Thyroid gland (tissue), 4 donors: ENCODE measurements at regions not wholly inside any gene's neighbourhood (a gene's known extent, or its start where the extent isn't known, plus 50 kb on each side); places are given as distances from the start of the nearest gene placed in this dataset.

ENCODE experiments used
- DNase-seq, 2 donors: peaks; one replicate each; pipeline ENCODE4 v3.0.0-alpha.2; 2019
- H3K27ac ChIP-seq, 3 donors: fragments of 200-600 bp; sonication (generic); 1 replicate in 2 of 3; 2 replicates in 1 of 3; pipeline ENCODE4 v1.5.1; 2016 to 2019; ENCODE audit warnings: mild to moderate bottlenecking in 1 of 3, moderate library complexity in 1 of 3
- H3K27me3 ChIP-seq: fragments of 200-600 bp; sonication (generic); one replicate; pipeline ENCODE4 v1.5.1; 2019
- H3K36me3 ChIP-seq, 2 donors: fragments of 200-600 bp; sonication (generic); one replicate each; pipeline ENCODE4 v1.5.1; 2016 to 2019
- H3K4me1 ChIP-seq, 2 donors: fragments of 200-600 bp; sonication (generic); one replicate each; pipeline ENCODE4 v1.5.1; 2017 to 2019
- H3K4me3 ChIP-seq, 3 donors: fragments of 200-600 bp; sonication (generic); replicated peaks in 1 of 3; 1 replicate in 2 of 3; 2 replicates in 1 of 3; pipeline ENCODE4 v1.5.1; 2016; ENCODE audit warnings: mild to moderate bottlenecking in 1 of 3
- H3K9me3 ChIP-seq: fragments of 200-600 bp; sonication (generic); one replicate; pipeline ENCODE4 v1.5.1; 2017
- POLR2A ChIP-seq, 2 donors: fragments of 450-650 bp; IDR thresholded peaks; one replicate each; pipeline ENCODE4 v1.6.1; 2017; ENCODE audit warnings: antibody characterized with exemption in 2 of 2, mild to moderate bottlenecking in 2 of 2, moderate library complexity in 1 of 2
- WGBS, 2 donors: methylation state at CpG; one replicate each; pipeline ENCODE4 v1.1.5; 2017; 5-methylcytosine and 5-hydroxymethylcytosine counted together
- intact Hi-C: fragments of 100-400 bp; cut with DNase I; formaldehyde crosslinking; loops from one replicate; pipeline ENCODE4 v1.15.1; 2023
- TF ChIP-seq, protein P1 (sequence below), 6 experiments: fragments of 200-600 bp in 3 of 6; fragments of 450-650 bp in 3 of 6; sonication (generic) in 3 of 6; IDR thresholded peaks; one replicate each; pipeline ENCODE4 v1.5.1; 2016 to 2019; ENCODE audit warnings: antibody characterized with exemption in 6 of 6, mild to moderate bottlenecking in 2 of 6, inconsistent platforms in 1 of 6, moderate library complexity in 1 of 6

DNA sequence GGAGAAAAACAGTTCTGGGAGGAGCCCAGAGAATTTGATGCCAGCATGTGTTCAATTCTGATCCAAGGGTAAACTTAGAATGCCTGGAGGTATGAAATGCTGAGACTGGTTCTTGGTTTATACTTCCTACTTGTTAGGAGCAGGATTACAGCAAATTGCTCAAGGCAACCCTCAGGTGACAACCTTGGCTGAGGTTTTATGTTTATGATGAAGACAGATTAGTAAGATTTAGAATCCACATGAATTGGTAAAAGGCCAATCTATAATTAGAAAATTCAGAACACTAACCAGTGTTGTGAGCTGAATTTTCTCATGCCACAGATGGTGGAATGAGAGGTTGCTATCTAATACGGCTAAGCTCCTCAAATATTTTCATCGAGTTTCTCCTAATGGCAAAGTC lies 235.3 kb upstream of the NRIP1 start:
- no peak for DNase-seq
- no peak overlapping the region for H3K27ac ChIP-seq
- no peak overlapping the region for H3K4me3 ChIP-seq
- no peaks in the 10 kb centered on the region for H3K27me3 ChIP-seq
- H3K4me1 ChIP-seq, result no peaks in the 10 kb centered on the region
- no peaks in the 10 kb centered on the region for H3K36me3 ChIP-seq
- no peaks in the 10 kb centered on the region for H3K9me3 ChIP-seq
- intact Hi-C loops, result no loop called here
- 87 to 95% methylated on average over 2 of the region's 2 CpGs for WGBS, 2 donors
- no peak for TF ChIP-seq POLR2A (IDR thresholded peaks at IDR 0.05)
- TF ChIP-seq, protein P1, sequence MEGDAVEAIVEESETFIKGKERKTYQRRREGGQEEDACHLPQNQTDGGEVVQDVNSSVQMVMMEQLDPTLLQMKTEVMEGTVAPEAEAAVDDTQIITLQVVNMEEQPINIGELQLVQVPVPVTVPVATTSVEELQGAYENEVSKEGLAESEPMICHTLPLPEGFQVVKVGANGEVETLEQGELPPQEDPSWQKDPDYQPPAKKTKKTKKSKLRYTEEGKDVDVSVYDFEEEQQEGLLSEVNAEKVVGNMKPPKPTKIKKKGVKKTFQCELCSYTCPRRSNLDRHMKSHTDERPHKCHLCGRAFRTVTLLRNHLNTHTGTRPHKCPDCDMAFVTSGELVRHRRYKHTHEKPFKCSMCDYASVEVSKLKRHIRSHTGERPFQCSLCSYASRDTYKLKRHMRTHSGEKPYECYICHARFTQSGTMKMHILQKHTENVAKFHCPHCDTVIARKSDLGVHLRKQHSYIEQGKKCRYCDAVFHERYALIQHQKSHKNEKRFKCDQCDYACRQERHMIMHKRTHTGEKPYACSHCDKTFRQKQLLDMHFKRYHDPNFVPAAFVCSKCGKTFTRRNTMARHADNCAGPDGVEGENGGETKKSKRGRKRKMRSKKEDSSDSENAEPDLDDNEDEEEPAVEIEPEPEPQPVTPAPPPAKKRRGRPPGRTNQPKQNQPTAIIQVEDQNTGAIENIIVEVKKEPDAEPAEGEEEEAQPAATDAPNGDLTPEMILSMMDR (IDR thresholded peaks at IDR 0.05), result no peak

DNA sequence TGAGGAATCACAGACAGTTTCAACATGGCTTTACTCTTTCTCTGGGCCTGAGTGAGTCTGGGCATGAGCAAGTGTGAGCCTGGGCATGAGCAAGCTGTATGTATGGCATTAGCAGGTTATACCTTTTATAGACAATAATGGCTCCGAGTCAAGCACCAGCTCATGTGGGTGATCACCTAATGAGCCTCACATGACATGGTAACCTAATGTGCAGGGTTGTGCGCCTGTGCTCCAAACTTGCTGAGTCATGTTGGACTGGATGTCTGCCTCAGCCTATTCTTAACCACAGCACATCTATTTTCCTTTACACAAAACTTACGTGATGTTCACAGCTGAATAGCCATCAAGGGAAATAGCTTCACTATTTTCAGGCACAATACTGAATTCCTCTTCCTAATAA lies 236.2 kb upstream of the NRIP1 start:
- Histone ChIP-seq H3K4me1 (no peaks in the 10 kb centered on the region), H3K27ac (no peak overlapping the region), H3K9me3 (no peaks in the 10 kb centered on the region), H3K27me3 (no peaks in the 10 kb centered on the region), H3K36me3 (no peaks in the 10 kb centered on the region), H3K4me3 (no peak overlapping the region)
- DNase-seq, result no peak
- intact Hi-C loops, result no loop called here
- no peak for TF ChIP-seq POLR2A (IDR thresholded peaks at IDR 0.05)
- TF ChIP-seq, protein P1 (IDR thresholded peaks at IDR 0.05), result no peak
- WGBS, 2 donors, result 95 to 97% methylated on average over 3 of the region's 3 CpGs

DNA sequence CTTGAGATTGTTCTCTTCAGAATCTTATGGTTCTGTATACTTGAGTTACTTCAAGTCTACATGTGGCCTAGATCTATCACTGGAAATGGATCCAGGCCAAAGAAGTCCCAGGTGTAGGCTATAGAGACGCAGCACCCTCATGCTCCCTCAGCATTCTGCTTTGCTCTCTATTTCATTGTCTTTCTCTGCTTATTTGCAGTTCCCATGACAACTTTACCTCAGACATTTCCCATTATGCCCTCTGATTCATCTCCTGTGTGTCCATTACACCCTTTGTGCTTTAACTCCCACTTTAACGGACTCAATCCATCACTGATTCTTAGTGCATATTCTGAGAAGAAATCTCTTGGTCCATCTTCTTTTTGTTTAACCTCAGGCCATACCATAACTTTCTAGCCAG lies 236.9 kb upstream of the NRIP1 start:
- H3K27ac ChIP-seq, result no peak overlapping the region
- H3K4me3 ChIP-seq, result no peak overlapping the region
- no peaks in the 10 kb centered on the region for H3K4me1 ChIP-seq
- no peaks in the 10 kb centered on the region for H3K9me3 ChIP-seq
- TF ChIP-seq, protein P1 (IDR thresholded peaks at IDR 0.05), result no peak
- TF ChIP-seq POLR2A (IDR thresholded peaks at IDR 0.05), result no peak
- no peak for DNase-seq
- 83 to 85% methylated on average over 2 of the region's 2 CpGs for WGBS, 2 donors
- no peaks in the 10 kb centered on the region for H3K27me3 ChIP-seq
- intact Hi-C loops, result no loop called here
- H3K36me3 ChIP-seq, result no peaks in the 10 kb centered on the region

DNA sequence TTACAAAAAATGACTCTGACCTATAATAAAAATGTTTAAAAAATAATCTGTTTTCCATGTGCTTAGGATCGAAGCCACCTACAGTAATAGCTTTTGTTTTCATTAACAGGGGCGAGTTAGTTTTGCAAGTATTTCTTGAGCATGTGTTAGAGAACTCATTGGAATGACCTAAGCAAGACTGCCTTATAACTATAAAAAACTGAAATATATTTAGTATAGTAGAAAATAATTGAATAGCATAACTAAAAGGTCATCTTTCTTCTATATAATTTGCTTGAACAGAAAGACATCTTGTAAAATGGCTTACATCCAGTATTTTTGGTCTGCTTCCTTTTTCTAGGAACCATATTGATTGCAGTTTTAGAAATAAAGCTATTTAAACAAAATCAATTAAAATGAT lies 241.5 kb upstream of the NRIP1 start:
- H3K4me1 ChIP-seq, result no peaks in the 10 kb centered on the region
- DNase-seq, result no peak
- no peaks in the 10 kb centered on the region for H3K36me3 ChIP-seq
- no peaks in the 10 kb centered on the region for H3K9me3 ChIP-seq
- whole genome bisulfite sequencing, 2 donors, result 78 to 79% methylated on average over 2 of the region's 2 CpGs
- TF ChIP-seq POLR2A (IDR thresholded peaks at IDR 0.05), result no peak
- TF ChIP-seq, protein P1 (IDR thresholded peaks at IDR 0.05), result no peak
- no peak overlapping the region for H3K4me3 ChIP-seq
- H3K27ac ChIP-seq, result no peak overlapping the region
- intact Hi-C loops, result no loop called here
- H3K27me3 ChIP-seq, result no peaks in the 10 kb centered on the region

DNA sequence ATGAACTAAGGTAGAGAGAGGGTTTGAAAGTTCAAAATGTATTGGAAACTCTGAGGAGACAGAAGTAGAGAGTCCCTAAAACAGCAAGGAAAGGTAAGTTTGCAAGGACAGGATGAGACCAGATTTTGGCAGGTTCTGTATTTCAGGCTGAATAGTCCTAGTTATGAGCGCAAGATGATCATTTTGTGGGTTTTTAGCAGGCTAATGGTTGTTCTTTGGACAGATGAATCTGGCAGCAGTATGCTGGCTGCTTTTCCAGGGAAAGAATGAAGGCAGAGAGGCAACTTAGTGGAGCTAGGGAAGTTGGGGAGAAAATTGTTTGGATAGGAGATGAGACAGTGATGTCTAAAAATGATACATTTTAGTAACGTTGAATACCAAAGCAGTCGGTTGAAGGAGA lies 243.5 kb upstream of the NRIP1 start:
- Histone ChIP-seq H3K4me3 (no peak overlapping the region), H3K27ac (no peak overlapping the region), H3K27me3 (no peaks in the 10 kb centered on the region), H3K9me3 (no peaks in the 10 kb centered on the region), H3K36me3 (no peaks in the 10 kb centered on the region), H3K4me1 (no peaks in the 10 kb centered on the region)
- DNase-seq, result no peak
- WGBS, 2 donors, result 78 to 85% methylated on average over 3 of the region's 3 CpGs
- no peak for TF ChIP-seq POLR2A (IDR thresholded peaks at IDR 0.05)
- TF ChIP-seq, protein P1 (IDR thresholded peaks at IDR 0.05), result no peak
- intact Hi-C loops, result no loop called here
